Liver (tissue), 8 donors: ENCODE measurements at regions not wholly inside any gene's neighbourhood (a gene's known extent, or its start where the extent isn't known, plus 50 kb on each side); places are given as distances from the start of the nearest gene placed in this dataset.

Source experiments
- DNase-seq: peaks from one replicate; pipeline ENCODE4 v3.0.0-alpha.2; 2017; ENCODE audit warnings: low spot score
- H3K27ac ChIP-seq, 2 donors: one replicate each; pipeline ENCODE4 v1.7.0; 2013; ENCODE audit warnings: inconsistent platforms in 2 of 2, low read length in 2 of 2, control low read depth in 1 of 2, low read depth in 1 of 2, mild to moderate bottlenecking in 1 of 2
- H3K27me3 ChIP-seq, 4 donors: one replicate each; pipeline versions ENCODE4 v1.6.1 to v1.7.0; 2013; ENCODE audit warnings: low read length in 3 of 4, inconsistent platforms in 1 of 4, mild to moderate bottlenecking in 1 of 4, moderate library complexity in 1 of 4; ENCODE audit not compliant: control insufficient read depth in 4 of 4, insufficient read depth in 4 of 4
- H3K36me3 ChIP-seq, 4 donors: one replicate each; pipeline versions ENCODE4 v1.6.1 to v1.7.0; 2013; ENCODE audit warnings: low read length in 3 of 4, mild to moderate bottlenecking in 3 of 4, low read depth in 1 of 4, moderate library complexity in 1 of 4; ENCODE audit not compliant: control insufficient read depth in 4 of 4, insufficient read depth in 3 of 4
- H3K4me1 ChIP-seq, 4 donors: one replicate each; pipeline versions ENCODE4 v1.6.1 to v1.7.0; 2013; ENCODE audit warnings: low read length in 3 of 4, mild to moderate bottlenecking in 3 of 4, moderate library complexity in 1 of 4; ENCODE audit not compliant: control insufficient read depth in 4 of 4, insufficient read depth in 4 of 4
- H3K4me3 ChIP-seq, 3 donors: one replicate each; pipeline versions ENCODE4 v1.6.1 to v1.7.0; 2013; ENCODE audit warnings: low read length in 3 of 3, control low read depth in 1 of 3, low read depth in 1 of 3, mild to moderate bottlenecking in 1 of 3
- H3K9ac ChIP-seq, 2 donors: one replicate each; pipeline ENCODE4 v1.7.0; 2013; ENCODE audit warnings: low read length in 2 of 2, mild to moderate bottlenecking in 2 of 2, moderate library complexity in 2 of 2, control low read depth in 1 of 2, low read depth in 1 of 2
- H3K9me3 ChIP-seq, 4 donors: one replicate each; pipeline versions ENCODE4 v1.6.1 to v1.7.0; 2013; ENCODE audit warnings: low read length in 3 of 4; ENCODE audit not compliant: control insufficient read depth in 4 of 4
- CTCF ChIP-seq: fragments of 150-350 bp; IDR thresholded peaks from 2 replicates; pipeline ENCODE4 v1.5.1; 2017; ENCODE audit warnings: improper control_type of control experiment, low read depth, low read length; ENCODE audit not compliant: missing input control
- FOXA1 ChIP-seq: IDR thresholded peaks from 2 replicates; pipeline ENCODE4 v1.6.1; 2016; ENCODE audit warnings: antibody characterized with exemption
- FOXA2 ChIP-seq: IDR thresholded peaks from 2 replicates; pipeline ENCODE4 v1.6.1; 2016; ENCODE audit warnings: antibody characterized with exemption
- GABPA ChIP-seq, 2 donors: IDR thresholded peaks in 1 of 2; conservative IDR thresholded peaks in 1 of 2; 2 replicates each; pipeline ENCODE4 v1.6.1; 2016; ENCODE audit warnings: antibody characterized with exemption in 2 of 2, mild to moderate bottlenecking in 1 of 2, moderate library complexity in 1 of 2
- HNF4A ChIP-seq, 2 donors: conservative IDR thresholded peaks; 2 replicates each; pipeline ENCODE4 v1.6.1; 2016; ENCODE audit warnings: antibody characterized with exemption in 2 of 2, mild to moderate bottlenecking in 2 of 2
- JUND ChIP-seq, 2 donors: IDR thresholded peaks; 2 replicates each; pipeline ENCODE4 v1.6.1; 2016; ENCODE audit warnings: antibody characterized with exemption in 2 of 2
- MAX ChIP-seq: IDR thresholded peaks from 2 replicates; pipeline ENCODE4 v1.6.1; 2016; ENCODE audit warnings: antibody characterized with exemption
- NR2F2 ChIP-seq: IDR thresholded peaks from 2 replicates; pipeline ENCODE4 v1.6.1; 2016; ENCODE audit warnings: antibody characterized with exemption
- RAD21 ChIP-seq, 2 donors: IDR thresholded peaks; 2 replicates each; pipeline ENCODE4 v1.6.1; 2016; ENCODE audit warnings: antibody characterized with exemption in 2 of 2, mild to moderate bottlenecking in 2 of 2
- REST ChIP-seq: IDR thresholded peaks from 2 replicates; pipeline ENCODE4 v1.6.1; 2016; ENCODE audit warnings: antibody characterized with exemption, mild to moderate bottlenecking
- RXRA ChIP-seq, 2 donors: IDR thresholded peaks; 2 replicates each; pipeline ENCODE4 v1.6.1; 2017 to 2018; ENCODE audit warnings: antibody characterized with exemption in 2 of 2, mild to moderate bottlenecking in 1 of 2
- SP1 ChIP-seq: IDR thresholded peaks from 2 replicates; pipeline ENCODE4 v1.6.1; 2018; ENCODE audit warnings: antibody characterized with exemption, mild to moderate bottlenecking
- TAF1 ChIP-seq: conservative IDR thresholded peaks from 2 replicates; pipeline ENCODE4 v1.6.1; 2016; ENCODE audit warnings: antibody characterized with exemption, mild to moderate bottlenecking
- WGBS: extraction: QIAGEN DNeasy Blood & Tissue Kit; methylation state at CpG from one replicate; pipeline ENCODE4 v1.1.7; 2013; 5-methylcytosine and 5-hydroxymethylcytosine counted together
- donor health status: healthy.
- donor health status: healthy.
- donor health status: healthy.
- donor health status: healthy.
- donor health status: healthy.

- Histone ChIP-seq H3K4me1 (no peaks in the 10 kb centered on the region), H3K36me3 (no peaks in the 10 kb centered on the region), H3K9me3 (no peaks in the 10 kb centered on the region), H3K27ac (no peak overlapping the region), H3K4me3 (no peak overlapping the region), H3K9ac (no peak overlapping the region), H3K27me3 (no peaks in the 10 kb centered on the region)
- TF ChIP-seq HNF4A (conservative IDR thresholded peaks at IDR 0.05) (no peak), CTCF (no peak)
- no peak for DNase-seq
- WGBS: 82% methylated on average over 7 of the region's 7 CpGs
These were observed 97.2 kb upstream of the ELMO1 start for GRCh38 chr7:37545619-37546534.

DNA sequence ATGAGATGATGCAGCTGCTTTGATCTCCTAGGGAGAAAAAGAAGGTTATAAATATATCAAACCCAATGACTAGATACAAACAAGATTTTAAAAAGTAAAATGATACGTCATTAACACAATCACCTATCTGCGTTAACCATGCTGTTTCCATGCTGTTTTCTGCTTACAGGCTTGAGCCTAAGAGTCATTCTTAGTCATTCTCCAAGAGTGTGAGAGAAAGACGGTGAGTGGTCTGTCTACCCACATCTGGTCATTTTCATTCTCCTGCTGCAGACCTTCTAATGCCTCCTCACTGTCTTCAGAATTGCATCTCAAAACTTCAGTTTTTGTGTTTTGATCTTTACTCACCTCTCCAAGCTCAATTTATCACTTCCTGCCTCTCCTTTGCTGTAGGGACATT, 98.0 kb upstream of the ELMO1 start:
- TF ChIP-seq RXRA (IDR thresholded peaks at IDR 0.05) (no peak), SP1 (no peak), NR2F2 (no peak), FOXA1 (no peak), RAD21 (IDR thresholded peaks at IDR 0.05) (no peak), TAF1 (no peak), REST (no peak), CTCF (no peak), FOXA2 (no peak), MAX (no peak), JUND (IDR thresholded peaks at IDR 0.05) (no peak), GABPA (IDR thresholded peaks at IDR 0.05 in 1 of 2, conservative IDR thresholded peaks at IDR 0.05 in 1 of 2) (no peak)
- no peak for DNase-seq
- Histone ChIP-seq H3K4me3 (no peak overlapping the region), H3K4me1 (no peaks in the 10 kb centered on the region), H3K9ac (no peak overlapping the region), H3K27ac (no peak overlapping the region), H3K27me3 (peaks cover 0 to 1% (median 0%) of the 10 kb centered on the region in 4 donors), H3K9me3 (no peaks in the 10 kb centered on the region), H3K36me3 (no peaks in the 10 kb centered on the region)
- 88% methylated on average over 3 of the region's 3 CpGs for WGBS
